Immature natural killer cell (primary cell): ENCODE measurements at regions not wholly inside any gene's neighbourhood (a gene's known extent, or its start where the extent isn't known, plus 50 kb on each side); places are given as distances from the start of the nearest gene placed in this dataset.

ENCODE experiments used
- DNase-seq, 3 donors: peaks; one replicate each; pipeline ENCODE4 v3.0.0; 2022; ENCODE audit warnings: mixed read lengths in 1 of 3
- H3K27ac Mint-ChIP-seq, 6 donors: one replicate each; pipeline ENCODE4 v1.8.0; 2020; ENCODE audit warnings: mixed read lengths in 6 of 6, mild to moderate bottlenecking in 5 of 6, inconsistent platforms in 4 of 6, moderate library complexity in 3 of 6
- H3K27me3 Mint-ChIP-seq, 3 donors: one replicate each; pipeline ENCODE4 v1.8.0; 2020 to 2021; ENCODE audit warnings: low read depth in 3 of 3, mild to moderate bottlenecking in 3 of 3, mixed read lengths in 3 of 3, moderate library complexity in 3 of 3, inconsistent platforms in 1 of 3
- H3K36me3 Mint-ChIP-seq, 3 donors: one replicate each; pipeline ENCODE4 v1.8.0; 2020; ENCODE audit warnings: mixed read lengths in 3 of 3, inconsistent platforms in 2 of 3, mild to moderate bottlenecking in 2 of 3
- H3K4me1 Mint-ChIP-seq, 2 donors: one replicate each; pipeline ENCODE4 v1.8.0; 2020; ENCODE audit warnings: inconsistent platforms in 2 of 2, mild to moderate bottlenecking in 2 of 2, mixed read lengths in 2 of 2, moderate library complexity in 1 of 2
- H3K4me3 Mint-ChIP-seq, 5 donors: one replicate each; pipeline ENCODE4 v1.8.0; 2020; ENCODE audit warnings: mild to moderate bottlenecking in 5 of 5, mixed read lengths in 5 of 5, inconsistent platforms in 3 of 5, moderate library complexity in 3 of 5
- H3K9me3 Mint-ChIP-seq, 6 donors: one replicate each; pipeline ENCODE4 v1.8.0; 2020; ENCODE audit warnings: mild to moderate bottlenecking in 6 of 6, mixed read lengths in 6 of 6, inconsistent platforms in 4 of 6, moderate library complexity in 3 of 6

DNA sequence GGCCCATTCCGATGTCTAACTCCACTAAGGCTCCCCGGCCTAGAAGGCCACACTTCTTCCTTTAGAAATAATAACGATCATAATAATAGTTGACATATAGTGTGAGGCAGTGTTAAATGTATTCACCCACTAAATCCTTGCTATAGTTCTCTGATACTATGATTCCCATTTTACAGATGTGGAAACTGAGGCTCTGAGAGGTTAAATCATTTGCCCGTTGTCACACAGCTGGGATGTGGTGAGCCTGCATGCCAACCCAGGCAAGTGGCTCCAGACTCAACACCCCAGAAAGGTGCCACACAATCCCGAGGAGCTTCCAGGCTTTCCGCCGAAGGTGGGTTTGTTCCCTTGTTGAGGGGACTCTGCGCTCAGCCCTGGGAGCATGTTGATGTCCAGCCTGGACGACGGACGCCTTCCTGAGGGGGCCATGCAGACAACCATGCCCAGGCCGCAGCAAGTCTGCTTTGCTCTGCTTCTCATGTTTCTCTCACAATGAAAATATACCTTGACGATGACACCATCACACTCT lies 104.6 kb upstream of the CDYL start:
- DNase-seq: no peak
- Mint-ChIP-seq H3K9me3 (peaks cover 0 to under 1% (median 0%) of the 10 kb centered on the region in 6 donors), H3K27me3 (peaks cover 0 to 4% (median 2%) of the 10 kb centered on the region in 3 donors)

DNA sequence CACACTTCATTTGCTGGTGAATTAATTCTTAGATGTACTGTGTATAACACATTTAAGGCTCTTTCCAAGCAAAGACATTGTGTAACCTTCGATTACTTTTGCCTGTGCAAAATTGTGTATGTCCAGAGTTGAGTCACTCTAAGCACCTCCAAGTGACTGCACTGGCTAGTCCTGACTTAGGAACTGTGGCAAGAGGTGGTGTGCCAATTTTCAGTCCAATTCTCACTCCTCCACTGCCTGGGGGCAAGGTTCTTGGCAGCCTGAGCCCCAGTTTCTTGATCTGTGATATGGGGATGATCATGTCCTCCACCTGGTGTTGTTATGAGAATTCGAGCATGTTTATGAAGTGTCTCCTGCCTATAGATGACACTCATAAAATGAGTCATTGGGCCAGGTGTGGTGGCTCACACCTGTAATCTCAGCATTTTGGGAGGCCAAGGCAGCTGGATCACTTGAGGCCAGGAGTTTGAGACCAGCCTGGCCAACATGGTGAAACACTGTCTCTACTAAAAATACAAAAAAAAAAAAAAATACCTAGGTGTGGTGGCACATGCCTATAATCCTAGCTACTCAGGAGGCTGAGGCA lies 105.3 kb upstream of the CDYL start:
- DNase-seq: no peak
- Mint-ChIP-seq H3K27ac (no peak overlapping the region), H3K4me1 (no peaks in the 10 kb centered on the region), H3K4me3 (no peak overlapping the region), H3K27me3 (peaks cover 0 to 4% (median 2%) of the 10 kb centered on the region in 3 donors), H3K9me3 (no peaks in the 10 kb centered on the region), H3K36me3 (peaks cover 0 to 3% (median 0%) of the 10 kb centered on the region in 3 donors)

More for the DNA sequence above, 104.6 kb upstream of the CDYL start:
- H3K4me1 Mint-ChIP-seq: no peaks in the 10 kb centered on the region
- H3K27ac Mint-ChIP-seq: no peak overlapping the region
- peaks cover 0 to 3% (median 0%) of the 10 kb centered on the region in 3 donors for H3K36me3 Mint-ChIP-seq
- H3K4me3 Mint-ChIP-seq: no peak overlapping the region

DNA sequence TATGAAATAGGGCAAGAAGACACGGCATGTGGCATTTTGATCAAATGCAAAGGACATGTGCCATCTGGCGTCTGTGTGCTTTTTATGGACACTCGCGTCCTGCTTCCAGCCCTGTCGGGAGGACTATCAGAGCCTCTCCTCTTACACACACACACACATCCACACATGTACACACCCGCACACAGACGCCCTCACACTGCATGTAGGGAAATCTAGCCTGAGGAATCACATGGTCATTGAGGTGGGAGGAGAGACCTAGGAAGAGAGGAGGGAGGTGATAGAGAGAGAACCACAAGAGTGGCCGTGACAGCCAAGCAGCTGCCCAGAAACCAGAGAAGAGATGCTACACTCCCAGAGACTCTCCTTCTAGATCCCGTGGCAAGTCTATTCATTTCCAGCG lies 105.9 kb upstream of the CDYL start:
- no peaks in the 10 kb centered on the region for H3K4me1 Mint-ChIP-seq
- peaks cover 1 to 4% (median 2%) of the 10 kb centered on the region in 3 donors for H3K27me3 Mint-ChIP-seq

DNA sequence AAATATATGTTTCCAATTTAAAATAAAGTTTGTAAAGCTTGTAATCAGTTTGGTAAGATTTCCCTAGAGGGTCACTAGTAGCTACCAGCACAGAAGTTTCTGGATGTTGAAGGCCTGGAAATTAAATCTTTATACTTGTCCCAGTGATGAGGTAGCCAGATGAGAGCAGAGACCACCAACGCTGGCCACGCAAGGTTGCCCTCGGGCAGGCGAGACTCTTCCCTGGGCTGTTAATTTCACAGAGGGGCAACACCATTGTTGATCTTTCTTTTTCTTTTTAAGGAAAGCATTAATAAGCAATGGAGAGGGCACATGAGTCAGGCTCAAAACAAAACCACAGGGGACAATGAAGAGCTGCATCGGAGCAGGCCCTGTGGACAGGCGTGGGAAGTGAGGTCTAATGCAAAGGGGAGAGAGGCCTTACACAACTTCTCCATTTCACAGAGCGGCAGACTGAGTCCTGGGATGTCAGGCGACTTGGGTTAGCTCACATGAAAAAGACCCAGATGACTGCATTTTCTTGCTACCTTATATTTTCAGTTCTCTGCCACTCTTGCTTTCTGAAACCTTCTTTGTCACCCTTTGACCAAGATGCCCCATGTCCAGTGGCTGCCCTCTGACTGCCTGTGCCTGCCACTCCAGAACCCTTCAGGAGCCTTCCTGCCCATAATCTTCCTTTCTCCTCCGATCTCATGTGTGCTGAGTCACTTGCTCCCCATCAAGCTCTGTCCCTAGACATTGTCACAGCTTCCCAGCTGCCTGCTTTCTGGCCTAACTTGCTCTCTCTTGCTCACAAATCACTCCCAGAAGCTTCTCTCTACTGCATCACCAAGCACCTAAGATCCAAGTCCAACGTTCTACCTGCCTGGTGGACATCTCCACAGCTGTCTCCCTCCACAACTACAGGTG lies 107.7 kb upstream of the CDYL start:
- Mint-ChIP-seq H3K4me3 (no peak overlapping the region), H3K4me1 (no peaks in the 10 kb centered on the region), H3K9me3 (no peaks in the 10 kb centered on the region), H3K36me3 (peaks cover 0 to under 1% (median 0%) of the 10 kb centered on the region in 3 donors), H3K27me3 (peaks cover 2 to 6% (median 5%) of the 10 kb centered on the region in 3 donors), H3K27ac (no peak overlapping the region)
- DNase-seq: no peak

More for the DNA sequence above, 105.9 kb upstream of the CDYL start:
- Mint-ChIP-seq H3K9me3 (no peaks in the 10 kb centered on the region), H3K4me3 (no peak overlapping the region), H3K27ac (no peak overlapping the region), H3K36me3 (peaks cover 0 to 3% (median 0%) of the 10 kb centered on the region in 3 donors)
- no peak for DNase-seq

DNA sequence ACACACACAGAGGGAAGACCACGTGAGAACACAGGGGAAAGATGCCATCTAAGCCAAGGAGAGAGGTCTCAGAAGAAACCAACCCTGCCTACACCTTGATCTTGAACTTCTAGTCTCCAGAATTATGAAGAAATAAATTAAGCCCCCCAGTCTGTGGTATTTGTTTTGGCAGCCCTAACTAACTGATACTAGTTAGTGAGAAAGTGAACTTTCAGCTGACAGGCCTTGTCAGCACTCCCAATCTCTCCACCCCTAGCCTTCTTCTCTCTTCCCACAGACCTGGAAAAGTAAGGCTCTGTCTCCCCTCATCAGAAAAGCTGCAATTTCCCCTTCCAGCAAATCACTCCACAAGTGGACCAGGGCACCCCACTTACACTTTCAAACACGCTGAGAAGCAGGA lies 108.6 kb upstream of the CDYL start:
- Mint-ChIP-seq H3K27me3 (peaks cover 2 to 6% (median 5%) of the 10 kb centered on the region in 3 donors), H3K9me3 (no peaks in the 10 kb centered on the region), H3K27ac (no peak overlapping the region), H3K36me3 (no peaks in the 10 kb centered on the region), H3K4me3 (no peak overlapping the region), H3K4me1 (no peaks in the 10 kb centered on the region)
- DNase-seq: no peak

DNA sequence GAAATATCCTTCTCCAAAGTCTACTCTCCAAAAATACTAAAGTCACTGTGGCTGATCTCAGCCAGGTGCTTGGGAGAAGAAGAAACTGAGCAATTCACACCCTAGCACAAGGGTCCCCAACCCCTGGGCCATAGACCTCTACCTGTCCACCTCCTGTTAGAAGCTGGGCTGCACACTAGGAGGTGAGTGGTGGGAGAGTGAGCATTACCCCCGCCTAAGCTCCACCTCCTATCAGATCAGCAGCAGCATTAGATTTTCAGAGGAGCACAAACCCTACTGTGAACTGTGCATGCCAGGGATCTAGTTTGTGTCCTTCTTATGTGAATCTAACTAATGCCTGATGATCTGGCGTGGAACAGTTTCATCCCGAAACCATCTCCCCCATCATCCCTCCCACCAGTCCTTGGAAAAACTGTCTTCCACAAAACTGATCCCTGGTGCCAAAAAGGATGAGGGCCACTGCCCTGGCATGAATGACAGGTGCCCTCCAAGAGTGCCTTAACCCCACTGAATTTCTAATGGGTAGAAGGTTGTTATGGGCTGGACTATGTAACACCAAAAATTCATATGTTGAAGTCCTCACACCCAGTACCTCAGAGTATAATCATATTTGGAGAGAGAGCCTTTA lies 109.2 kb upstream of the CDYL start:
- Mint-ChIP-seq H3K27ac (no peak overlapping the region), H3K36me3 (no peaks in the 10 kb centered on the region), H3K4me3 (no peak overlapping the region), H3K27me3 (peaks cover 2 to 7% (median 4%) of the 10 kb centered on the region in 3 donors), H3K4me1 (no peaks in the 10 kb centered on the region), H3K9me3 (no peaks in the 10 kb centered on the region)
- no peak for DNase-seq

DNA sequence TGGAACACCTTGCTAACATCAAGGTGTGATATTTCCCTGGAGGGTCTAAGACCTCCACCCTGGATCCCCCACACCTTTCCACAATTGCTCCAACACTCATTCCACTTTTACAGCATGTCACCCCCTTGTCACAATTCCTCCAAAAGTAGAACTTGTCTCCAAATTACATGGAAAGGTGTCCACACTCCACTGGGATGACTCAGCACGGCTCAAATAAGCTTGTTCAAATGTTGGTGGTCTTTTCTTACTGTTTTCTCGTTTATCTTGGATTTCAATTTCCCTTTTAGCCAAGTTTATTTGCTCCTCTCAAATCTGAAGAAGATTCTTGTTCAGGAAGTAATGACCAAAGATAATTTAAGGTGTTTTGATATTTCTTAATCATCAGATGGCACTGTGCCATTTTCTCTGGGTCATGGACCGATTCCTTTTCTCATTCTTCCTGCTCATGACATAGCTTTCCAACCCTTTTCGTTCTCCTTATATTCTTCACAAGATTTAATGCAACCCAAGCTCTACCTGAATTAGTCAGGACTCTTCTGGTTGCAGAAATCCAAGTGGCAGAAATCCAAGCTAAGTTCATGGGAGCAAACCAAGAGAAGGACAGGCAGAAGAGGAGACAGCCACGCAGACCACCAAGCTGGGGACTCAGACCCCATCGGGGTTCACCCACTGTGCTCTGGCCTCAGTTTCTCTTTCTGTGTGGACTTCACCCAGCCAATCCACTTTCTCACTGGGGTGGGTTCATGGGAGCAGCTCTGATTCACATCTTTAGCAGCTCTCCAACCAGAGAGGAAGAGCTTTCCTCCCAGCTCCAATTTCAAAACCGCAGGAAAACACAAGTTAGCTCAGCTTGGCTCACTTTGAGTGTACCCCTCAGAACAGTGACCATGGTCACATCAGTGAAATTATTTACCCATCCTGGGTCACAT lies 110.5 kb upstream of the CDYL start:
- Mint-ChIP-seq H3K27me3 (peaks cover 2 to 7% (median 4%) of the 10 kb centered on the region in 3 donors), H3K36me3 (no peaks in the 10 kb centered on the region), H3K4me3 (no peak overlapping the region), H3K27ac (peak overlapping the region in 1 of 6 donors; percentile 31), H3K9me3 (peaks cover 0 to 2% (median 0%) of the 10 kb centered on the region in 6 donors), H3K4me1 (no peaks in the 10 kb centered on the region)
- no peak for DNase-seq

DNA sequence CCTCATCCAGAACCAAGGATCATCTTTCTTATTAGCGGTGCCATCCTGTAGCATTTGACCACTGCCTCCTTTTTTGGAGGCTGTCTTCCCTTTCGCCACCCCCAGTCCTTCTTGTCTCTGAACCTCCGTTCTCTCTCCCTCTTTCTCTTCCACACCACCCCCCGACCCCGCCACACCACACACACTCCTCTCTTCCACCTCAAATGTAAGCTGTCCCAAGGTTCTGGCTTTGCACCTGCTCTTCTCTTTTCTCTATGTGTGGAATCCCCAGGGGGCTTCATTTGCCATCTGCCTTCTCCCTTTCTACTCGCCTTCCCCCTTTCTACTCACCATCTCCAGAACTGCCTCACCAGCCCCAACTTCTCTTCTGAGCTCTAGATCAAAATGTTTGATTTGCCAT lies 111.3 kb upstream of the CDYL start:
- Mint-ChIP-seq H3K4me1 (peaks cover 0 to 2% of the 10 kb centered on the region in 2 donors), H3K27ac (no peak overlapping the region), H3K27me3 (peaks cover 2 to 7% (median 4%) of the 10 kb centered on the region in 3 donors), H3K36me3 (no peaks in the 10 kb centered on the region), H3K4me3 (no peak overlapping the region), H3K9me3 (peaks cover 0 to 2% (median 0%) of the 10 kb centered on the region in 6 donors)
- no peak for DNase-seq

DNA sequence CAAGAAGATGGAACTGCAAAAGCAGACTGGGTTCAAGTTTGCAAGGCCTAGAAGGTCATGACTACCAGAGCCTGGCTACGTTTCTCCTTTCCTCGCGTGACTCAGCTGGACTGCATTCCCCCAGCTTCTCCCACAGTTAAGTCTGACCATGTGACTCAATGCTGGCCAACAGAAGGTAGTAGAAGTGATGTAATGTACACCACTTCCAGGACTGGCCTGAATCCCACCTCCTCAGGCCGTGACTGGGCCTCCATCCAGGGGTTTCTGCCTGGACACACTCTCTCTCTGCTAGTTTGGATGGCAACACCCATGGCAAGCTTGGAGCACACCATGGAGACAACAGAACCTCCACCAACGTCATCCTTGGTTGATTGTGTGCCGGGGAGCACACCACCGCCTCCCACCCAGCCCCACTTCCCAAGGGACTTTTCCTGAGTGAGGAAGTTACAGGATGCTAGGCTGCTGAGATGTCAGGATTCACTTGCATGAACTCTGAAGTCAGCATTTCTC lies 112.0 kb upstream of the CDYL start:
- Mint-ChIP-seq H3K4me1 (peaks cover 0 to 2% of the 10 kb centered on the region in 2 donors), H3K27me3 (peaks cover 2 to 7% (median 4%) of the 10 kb centered on the region in 3 donors), H3K4me3 (no peak overlapping the region), H3K36me3 (no peaks in the 10 kb centered on the region), H3K9me3 (peaks cover 0 to 2% (median 0%) of the 10 kb centered on the region in 6 donors), H3K27ac (no peak overlapping the region)
- DNase-seq: no peak

DNA sequence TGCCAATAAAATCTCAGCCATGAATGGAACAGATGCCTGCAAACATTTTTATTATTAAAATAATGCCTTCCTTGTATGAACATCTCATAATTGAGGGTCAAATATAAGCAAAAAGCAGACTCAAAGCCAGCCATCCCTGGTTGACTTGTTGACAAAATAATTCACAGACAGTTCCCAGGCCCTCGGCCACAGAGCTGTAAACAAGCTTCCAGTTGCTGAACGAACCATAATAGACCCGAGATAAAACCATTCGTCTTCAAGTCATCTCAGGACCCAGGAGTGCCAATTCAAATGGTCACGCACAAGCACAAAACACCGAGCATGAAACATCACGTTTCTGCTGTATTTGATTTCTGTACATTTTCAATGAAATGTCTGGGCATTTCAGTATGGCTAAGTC lies 113.3 kb upstream of the CDYL start:
- no peaks in the 10 kb centered on the region for H3K36me3 Mint-ChIP-seq
- peaks cover 0 to 3% (median 0%) of the 10 kb centered on the region in 6 donors for H3K9me3 Mint-ChIP-seq
- H3K27me3 Mint-ChIP-seq: peaks cover 2 to 8% (median 4%) of the 10 kb centered on the region in 3 donors
- H3K4me1 Mint-ChIP-seq: peaks cover 0 to 2% of the 10 kb centered on the region in 2 donors
- H3K4me3 Mint-ChIP-seq: no peak overlapping the region
- no peak for DNase-seq
- H3K27ac Mint-ChIP-seq: no peak overlapping the region

DNA sequence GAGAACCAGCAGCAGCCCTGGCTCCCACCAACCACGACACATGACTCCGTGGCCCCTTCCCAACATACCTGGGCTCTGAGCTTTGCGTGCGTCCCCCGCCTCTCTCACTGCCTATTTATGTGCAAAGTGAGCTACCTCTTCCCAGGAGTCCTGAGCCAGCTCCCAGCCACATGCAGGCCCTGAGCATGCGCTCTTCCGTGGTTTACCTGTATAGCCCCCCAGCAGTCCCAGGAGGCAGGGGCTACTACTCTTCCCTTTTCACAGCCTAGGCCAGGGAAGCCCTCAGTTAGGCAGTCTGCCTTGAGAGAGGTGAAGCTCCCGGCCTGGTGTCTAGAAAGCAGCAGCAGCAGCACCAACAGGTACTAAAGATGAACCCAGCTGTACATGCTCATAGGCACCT lies 114.8 kb upstream of the CDYL start:
- Mint-ChIP-seq H3K4me3 (no peak overlapping the region), H3K36me3 (no peaks in the 10 kb centered on the region), H3K27ac (no peak overlapping the region), H3K4me1 (peaks cover 0 to 2% of the 10 kb centered on the region in 2 donors), H3K9me3 (peaks cover 0 to 3% (median 0%) of the 10 kb centered on the region in 6 donors), H3K27me3 (peaks cover 2 to 8% (median 4%) of the 10 kb centered on the region in 3 donors)
- DNase-seq: no peak

DNA sequence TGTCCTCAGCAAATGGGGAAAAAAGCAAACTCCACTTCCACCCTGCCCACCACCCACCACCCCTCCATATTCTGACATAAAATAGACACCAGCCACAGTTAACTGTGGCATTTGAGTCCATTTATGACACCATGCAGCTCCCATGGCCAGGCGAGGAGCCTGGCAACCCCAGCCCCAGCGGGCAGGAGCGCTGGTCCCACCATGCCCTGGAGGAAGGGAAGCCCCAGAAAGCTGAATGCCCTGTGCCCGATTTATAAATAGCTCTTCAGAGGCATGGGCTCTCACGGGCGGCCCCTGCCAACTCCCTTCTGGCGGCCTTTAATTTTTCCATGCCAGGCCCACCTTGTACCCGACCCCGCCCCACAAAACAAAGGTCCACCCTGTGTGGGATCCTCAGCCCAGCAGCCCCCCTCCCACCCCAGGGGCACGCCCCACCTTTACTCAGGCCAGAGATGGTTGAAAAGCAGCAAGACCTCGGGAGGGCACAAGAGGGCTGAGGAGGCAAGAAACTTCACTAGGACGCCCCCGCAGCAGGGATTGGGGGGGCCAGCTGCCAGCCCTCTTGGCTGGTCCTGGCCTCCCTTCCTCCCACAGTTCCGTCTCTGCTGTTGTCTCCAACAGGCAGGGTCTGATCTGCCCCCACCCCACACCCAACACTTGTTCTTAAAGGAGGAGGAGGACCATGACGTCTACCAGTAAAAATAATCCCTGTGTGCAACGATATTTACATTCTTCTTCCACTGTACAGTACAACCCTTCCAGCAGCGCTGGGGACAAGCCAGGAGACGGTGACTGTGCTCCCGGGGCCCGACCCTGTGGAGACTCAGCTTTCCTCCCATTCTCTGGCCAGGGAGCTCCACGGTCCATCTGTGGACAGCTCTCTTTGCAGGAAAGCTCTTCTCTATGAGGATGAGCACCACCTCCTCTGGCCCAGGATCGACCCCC lies 115.6 kb upstream of the CDYL start:
- Mint-ChIP-seq H3K9me3 (peaks cover 0 to 3% (median 0%) of the 10 kb centered on the region in 6 donors), H3K4me1 (peaks cover 0 to 2% of the 10 kb centered on the region in 2 donors), H3K4me3 (no peak overlapping the region), H3K27ac (no peak overlapping the region), H3K36me3 (no peaks in the 10 kb centered on the region), H3K27me3 (peaks cover 2 to 11% (median 6%) of the 10 kb centered on the region in 3 donors)
- no peak for DNase-seq
